Prostate gland (tissue), 2 donors: ENCODE measurements at regions not wholly inside any gene's neighbourhood (a gene's known extent, or its start where the extent isn't known, plus 50 kb on each side); places are given as distances from the start of the nearest gene placed in this dataset.

Source experiments
- DNase-seq: peaks from one replicate; pipeline ENCODE4 v3.0.0-alpha.2; 2019; ENCODE audit warnings: low spot score
- H3K27ac ChIP-seq, 2 donors: fragments of 200-600 bp; sonication (generic); 2 replicates each; pipeline ENCODE4 v1.5.1; 2017 to 2019
- H3K27me3 ChIP-seq: fragments of 200-600 bp; sonication (generic); replicated peaks from 2 replicates; pipeline ENCODE4 v1.5.1; 2019; ENCODE audit not compliant: insufficient read depth
- H3K36me3 ChIP-seq, 2 donors: fragments of 200-600 bp; sonication (generic); 1 replicate in 1 of 2; 2 replicates in 1 of 2; pipeline versions ENCODE4 v1.5.1 to v1.8.1; 2017 to 2019
- H3K4me1 ChIP-seq: fragments of 200-600 bp; sonication (generic); replicated peaks from 2 replicates; pipeline ENCODE4 v1.5.1; 2019
- H3K4me3 ChIP-seq, 2 donors: fragments of 200-600 bp; sonication (generic); 2 replicates each; pipeline ENCODE4 v1.5.1; 2017 to 2019
- H3K9me3 ChIP-seq: fragments of 200-600 bp; sonication (generic); 2 replicates; pipeline ENCODE4 v1.5.1; 2017
- POLR2A ChIP-seq: fragments of 450-650 bp; IDR thresholded peaks from one replicate; pipeline ENCODE4 v1.6.1; 2016; ENCODE audit warnings: antibody characterized with exemption, mild to moderate bottlenecking
- POLR2AphosphoS5 ChIP-seq: sonication (generic); formaldehyde crosslinking; IDR thresholded peaks from one replicate; pipeline ENCODE4 v1.6.1; 2017; ENCODE audit warnings: antibody characterized with exemption
- WGBS: methylation state at CpG from one replicate; pipeline ENCODE4 v1.1.5; 2018; 5-methylcytosine and 5-hydroxymethylcytosine counted together
- intact Hi-C: fragments of 100-400 bp; cut with DNase I; formaldehyde crosslinking; loops from one replicate; pipeline ENCODE4 v1.14.2; 2022
- TF ChIP-seq, protein P1 (sequence below), 4 experiments: fragments of 200-600 bp in 2 of 4; fragments of 450-650 bp in 2 of 4; sonication (generic) in 2 of 4; IDR thresholded peaks; 1 replicate in 3 of 4; 2 replicates in 1 of 4; pipeline ENCODE4 v1.5.1; 2016 to 2019; ENCODE audit warnings: antibody characterized with exemption in 4 of 4, mild to moderate bottlenecking in 2 of 4, moderate library complexity in 2 of 4

DNA sequence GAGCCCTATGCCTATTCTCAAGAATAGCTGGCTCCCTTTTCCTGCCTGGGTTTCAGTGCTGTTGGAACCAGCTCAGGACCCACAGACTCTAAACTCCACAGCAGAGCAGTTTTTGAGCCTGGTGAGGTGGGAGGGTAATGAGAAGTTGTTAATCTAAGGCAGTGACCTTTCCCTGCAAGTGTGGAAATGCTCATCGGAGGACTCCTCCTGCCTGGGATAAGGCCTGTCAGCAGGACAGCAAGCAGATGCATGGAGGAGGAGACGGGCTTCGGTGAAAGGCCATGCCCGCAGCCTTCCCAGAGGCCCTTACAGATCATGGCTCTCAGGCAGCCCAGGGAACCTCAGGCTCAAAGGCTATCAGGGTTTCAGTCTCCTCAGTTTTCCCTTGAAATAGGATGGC lies 70.0 kb upstream of the SHISA3 start:
- H3K27me3 ChIP-seq = no peaks in the 10 kb centered on the region
- no peaks in the 10 kb centered on the region for H3K4me1 ChIP-seq
- H3K4me3 ChIP-seq = no peak overlapping the region
- no peaks in the 10 kb centered on the region for H3K36me3 ChIP-seq
- intact Hi-C loops = no loop called here
- TF ChIP-seq, protein P1, sequence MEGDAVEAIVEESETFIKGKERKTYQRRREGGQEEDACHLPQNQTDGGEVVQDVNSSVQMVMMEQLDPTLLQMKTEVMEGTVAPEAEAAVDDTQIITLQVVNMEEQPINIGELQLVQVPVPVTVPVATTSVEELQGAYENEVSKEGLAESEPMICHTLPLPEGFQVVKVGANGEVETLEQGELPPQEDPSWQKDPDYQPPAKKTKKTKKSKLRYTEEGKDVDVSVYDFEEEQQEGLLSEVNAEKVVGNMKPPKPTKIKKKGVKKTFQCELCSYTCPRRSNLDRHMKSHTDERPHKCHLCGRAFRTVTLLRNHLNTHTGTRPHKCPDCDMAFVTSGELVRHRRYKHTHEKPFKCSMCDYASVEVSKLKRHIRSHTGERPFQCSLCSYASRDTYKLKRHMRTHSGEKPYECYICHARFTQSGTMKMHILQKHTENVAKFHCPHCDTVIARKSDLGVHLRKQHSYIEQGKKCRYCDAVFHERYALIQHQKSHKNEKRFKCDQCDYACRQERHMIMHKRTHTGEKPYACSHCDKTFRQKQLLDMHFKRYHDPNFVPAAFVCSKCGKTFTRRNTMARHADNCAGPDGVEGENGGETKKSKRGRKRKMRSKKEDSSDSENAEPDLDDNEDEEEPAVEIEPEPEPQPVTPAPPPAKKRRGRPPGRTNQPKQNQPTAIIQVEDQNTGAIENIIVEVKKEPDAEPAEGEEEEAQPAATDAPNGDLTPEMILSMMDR (IDR thresholded peaks at IDR 0.05) = no peak
- TF ChIP-seq POLR2AphosphoS5 (no peak), POLR2A (no peak)
- no peaks in the 10 kb centered on the region for H3K9me3 ChIP-seq
- no peak overlapping the region for H3K27ac ChIP-seq
- DNase-seq = no peak
- WGBS = 55% methylated on average over 4 of the region's 4 CpGs

GRCh38 chr4:42328978-42329377 lies 68.3 kb upstream of the SHISA3 start:
- no peak for DNase-seq
- 92% methylated on average over 2 of the region's 2 CpGs for WGBS
- Histone ChIP-seq H3K4me3 (no peak overlapping the region), H3K36me3 (no peaks in the 10 kb centered on the region), H3K9me3 (no peaks in the 10 kb centered on the region), H3K4me1 (no peaks in the 10 kb centered on the region), H3K27me3 (no peaks in the 10 kb centered on the region), H3K27ac (no peak overlapping the region)
- TF ChIP-seq POLR2AphosphoS5 = no peak
- TF ChIP-seq, protein P1 (IDR thresholded peaks at IDR 0.05) = no peak
- no peak for TF ChIP-seq POLR2A
- intact Hi-C loops = no loop called here

- intact Hi-C loops = no loop called here
- no peaks in the 10 kb centered on the region for H3K27me3 ChIP-seq
- DNase-seq = no peak
- H3K4me1 ChIP-seq = no peaks in the 10 kb centered on the region
- 22% methylated on average over 3 of the region's 3 CpGs for WGBS
- no peaks in the 10 kb centered on the region for H3K9me3 ChIP-seq
- no peak overlapping the region for H3K4me3 ChIP-seq
- TF ChIP-seq POLR2A = no peak
- TF ChIP-seq POLR2AphosphoS5 = no peak
- TF ChIP-seq, protein P1 (IDR thresholded peaks at IDR 0.05) = no peak
- no peaks in the 10 kb centered on the region for H3K36me3 ChIP-seq
- H3K27ac ChIP-seq = no peak overlapping the region
Measured at GRCh38 chr4:42329421-42329820, 67.9 kb upstream of the SHISA3 start.

GRCh38 chr4:42330002-42330592 lies 67.2 kb upstream of the SHISA3 start:
- no peaks in the 10 kb centered on the region for H3K36me3 ChIP-seq
- no peaks in the 10 kb centered on the region for H3K9me3 ChIP-seq
- TF ChIP-seq POLR2AphosphoS5 = no peak
- intact Hi-C loops = no loop called here
- no peak overlapping the region for H3K27ac ChIP-seq
- no peak for DNase-seq
- H3K27me3 ChIP-seq = no peaks in the 10 kb centered on the region
- no peak overlapping the region for H3K4me3 ChIP-seq
- WGBS = 72% methylated on average over 7 of the region's 7 CpGs
- H3K4me1 ChIP-seq = no peaks in the 10 kb centered on the region

GRCh38 chr4:42331040-42331439 lies 66.2 kb upstream of the SHISA3 start:
- Histone ChIP-seq H3K36me3 (no peaks in the 10 kb centered on the region), H3K27me3 (no peaks in the 10 kb centered on the region), H3K9me3 (no peaks in the 10 kb centered on the region), H3K4me3 (no peak overlapping the region), H3K27ac (no peak overlapping the region), H3K4me1 (no peaks in the 10 kb centered on the region)
- DNase-seq = no peak
- intact Hi-C loops = no loop called here
- TF ChIP-seq POLR2AphosphoS5 (no peak), POLR2A (no peak)
- TF ChIP-seq, protein P1 (IDR thresholded peaks at IDR 0.05) = no peak
- WGBS = 89% methylated on average over 1 of the region's 1 CpG
